Astrocyte of the spinal cord (primary cell): ENCODE measurements at regions not wholly inside any gene's neighbourhood (a gene's known extent, or its start where the extent isn't known, plus 50 kb on each side); places are given as distances from the start of the nearest gene placed in this dataset.
"Not testable (repeated sequence)": the region's sequence is repeated elsewhere in the genome, so short reads cannot be mapped to it uniquely, and the experiment has no call there.

ENCODE experiments used
- DNase-seq: peaks from one replicate; pipeline ENCODE4 v3.0.0; 2011; ENCODE audit warnings: low read depth, low spot score
- H3K4me3 ChIP-seq: 2 replicates; pipeline ENCODE4 v1.5.1; 2011; ENCODE audit warnings: low read depth, mild to moderate bottlenecking, low read length, moderate library complexity
- CTCF ChIP-seq: IDR thresholded peaks from 2 replicates; pipeline ENCODE4 v1.5.1; 2012; ENCODE audit warnings: low read depth, mild to moderate bottlenecking, low read length, inconsistent platforms
- in situ Hi-C: cut with HindIII; loops from 2 replicates; pipeline ENCODE4 v1.10.0; 2017; ENCODE audit warnings: low sequenced_read_pairs

GRCh38 chr6:145278163-145278807 lies 457.0 kb downstream of the EPM2A start:
- in situ Hi-C loops = no loop called here
- DNase-seq = peak; percentile 13
- H3K4me3 ChIP-seq = no peak overlapping the region
- no peak for TF ChIP-seq CTCF

- no peak for TF ChIP-seq CTCF
- no peak overlapping the region for H3K4me3 ChIP-seq
- in situ Hi-C loops = no loop called here
- no peak for DNase-seq
These were observed 455.8 kb downstream of the EPM2A start for GRCh38 chr6:145279551-145279950.

- no peak for TF ChIP-seq CTCF
- no peak overlapping the region for H3K4me3 ChIP-seq
- in situ Hi-C loops = no loop called here
- no peak for DNase-seq
These were observed 455.3 kb downstream of the EPM2A start for GRCh38 chr6:145279993-145280392.

- in situ Hi-C loops, H3K4me3 ChIP-seq, DNase-seq: not testable (repeated sequence)
These were observed 452.1 kb downstream of the EPM2A start for GRCh38 chr6:145283209-145283608.

- in situ Hi-C loops = no loop called here
- no peak for DNase-seq
- no peak for TF ChIP-seq CTCF
- H3K4me3 ChIP-seq = no peak overlapping the region
These were observed 451.5 kb downstream of the EPM2A start for GRCh38 chr6:145283856-145284255.

- in situ Hi-C loops = no loop called here
- H3K4me3 ChIP-seq = no peak overlapping the region
- no peak for DNase-seq
- TF ChIP-seq CTCF = no peak
These were observed 448.4 kb downstream of the EPM2A start for GRCh38 chr6:145286916-145287315.

- no peak for TF ChIP-seq CTCF
- in situ Hi-C loops = no loop called here
- DNase-seq = no peak
- no peak overlapping the region for H3K4me3 ChIP-seq
These were observed 445.7 kb downstream of the EPM2A start for GRCh38 chr6:145289573-145289972.
